Activated CD8-positive, alpha-beta memory T cell treated with anti-CD3 and anti-CD28 coated beads for 24 hours (primary cell): ENCODE measurements at regions not wholly inside any gene's neighbourhood (a gene's known extent, or its start where the extent isn't known, plus 50 kb on each side); places are given as distances from the start of the nearest gene placed in this dataset.
"Not testable (repeated sequence)": the region's sequence is repeated elsewhere in the genome, so short reads cannot be mapped to it uniquely, and the experiment has no call there.

Source experiments
- DNase-seq: peaks from one replicate; pipeline ENCODE4 v3.0.0-alpha.2; 2020

DNA sequence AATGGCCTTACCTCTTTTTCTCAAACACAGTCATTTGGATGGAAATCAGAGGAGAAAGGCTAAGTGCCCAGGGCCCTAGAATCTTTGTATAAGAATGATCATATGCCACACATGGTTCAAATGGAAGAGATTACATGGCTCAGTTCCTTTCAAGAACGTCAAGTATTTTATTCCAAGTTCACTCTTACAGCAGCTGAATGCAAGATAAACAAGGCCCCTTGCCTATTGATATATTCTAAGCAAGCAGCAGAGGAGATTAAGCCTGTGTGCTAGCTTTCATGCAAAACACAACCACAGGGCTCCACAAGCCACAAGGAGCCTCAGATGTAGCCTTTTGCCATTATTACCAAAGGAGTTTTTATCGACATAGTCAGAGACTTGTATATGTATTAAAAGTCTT, 55.3 kb upstream of the SLCO6A1 start:
- no peak for DNase-seq

- DNase-seq: no peak
These were observed 55.9 kb upstream of the SLCO6A1 start for GRCh38 chr5:102554728-102555127.

DNA sequence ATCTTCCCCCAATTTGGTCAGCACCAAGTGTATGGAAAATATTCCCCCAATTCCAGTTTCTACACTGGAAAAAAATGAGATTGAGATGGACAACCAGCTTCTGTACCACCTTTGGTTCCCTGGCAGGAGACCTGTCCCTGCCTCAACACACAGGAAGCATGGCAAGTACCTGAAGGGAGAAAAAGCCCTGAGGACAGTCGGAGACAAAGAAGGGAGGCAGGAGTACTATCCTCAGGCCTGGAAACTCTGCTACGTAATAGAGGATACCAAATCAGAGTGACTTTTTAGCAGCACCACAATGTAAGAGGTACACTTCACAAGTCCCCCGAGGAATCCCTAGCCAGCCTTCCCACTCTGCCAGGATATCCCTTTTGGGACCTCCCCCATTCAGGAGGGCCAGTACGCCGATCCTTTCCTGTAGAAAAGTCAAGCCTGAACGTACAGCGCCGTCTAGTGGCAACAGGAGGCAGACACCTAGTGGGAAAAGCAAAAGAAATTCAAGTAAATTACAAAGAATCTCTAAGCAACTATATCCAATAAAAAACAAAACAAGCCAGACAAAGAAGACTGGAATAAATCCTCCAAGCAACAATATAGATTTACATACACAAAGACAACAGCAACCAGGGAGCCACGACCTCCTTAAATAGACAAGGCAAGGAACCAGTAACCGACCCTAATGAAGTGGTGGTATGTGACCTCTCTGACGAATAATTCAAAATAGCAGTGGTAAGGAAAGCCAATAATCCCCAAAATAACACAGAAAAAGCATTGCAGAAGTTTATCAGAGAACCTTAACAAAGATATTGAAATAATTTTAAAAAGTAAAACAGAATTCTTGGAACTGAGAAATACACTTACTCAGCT, 63.3 kb upstream of the SLCO6A1 start:
- DNase-seq: no peak

GRCh38 chr5:102570747-102571146, 71.9 kb upstream of the SLCO6A1 start:
- DNase-seq: no peak

DNA sequence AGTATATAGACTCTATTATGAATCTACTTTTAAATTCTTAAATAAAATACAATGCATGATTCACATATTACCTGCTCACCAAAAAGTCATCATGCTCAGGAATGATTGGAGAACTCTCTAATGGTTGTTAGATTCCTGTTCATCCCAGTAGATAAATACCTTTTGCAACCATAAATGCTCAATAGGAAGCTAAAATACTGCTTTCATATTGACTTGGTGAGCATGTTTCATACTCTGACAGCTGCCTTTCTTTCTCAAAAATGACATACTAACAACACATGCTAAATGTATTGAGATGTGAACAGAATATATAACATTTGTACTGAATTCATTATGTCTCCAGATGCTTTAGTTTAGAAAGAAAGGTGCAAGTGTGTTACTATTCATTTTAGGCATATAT, 79.6 kb upstream of the SLCO6A1 start:
- DNase-seq: no peak

DNA sequence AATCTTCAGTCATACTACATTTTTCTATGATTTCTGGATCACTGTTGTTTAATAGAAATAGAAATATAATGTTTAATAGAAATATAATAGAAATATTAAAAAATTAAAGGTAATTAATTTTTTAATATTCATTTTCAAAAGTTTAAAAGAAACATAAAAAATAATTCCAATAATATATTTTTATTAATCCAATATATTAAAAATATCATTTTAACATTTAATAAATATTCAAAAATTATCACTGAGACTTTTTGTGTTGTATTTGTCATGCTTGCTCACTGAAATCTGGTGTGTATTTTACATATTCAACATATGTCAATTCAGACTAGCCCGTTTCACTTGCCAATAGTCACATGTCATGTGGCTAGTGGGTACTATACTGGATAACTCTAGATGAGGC, 80.6 kb upstream of the SLCO6A1 start:
- no peak for DNase-seq

- DNase-seq: no peak
These were observed 82.2 kb upstream of the SLCO6A1 start for GRCh38 chr5:102581011-102581410.

DNA sequence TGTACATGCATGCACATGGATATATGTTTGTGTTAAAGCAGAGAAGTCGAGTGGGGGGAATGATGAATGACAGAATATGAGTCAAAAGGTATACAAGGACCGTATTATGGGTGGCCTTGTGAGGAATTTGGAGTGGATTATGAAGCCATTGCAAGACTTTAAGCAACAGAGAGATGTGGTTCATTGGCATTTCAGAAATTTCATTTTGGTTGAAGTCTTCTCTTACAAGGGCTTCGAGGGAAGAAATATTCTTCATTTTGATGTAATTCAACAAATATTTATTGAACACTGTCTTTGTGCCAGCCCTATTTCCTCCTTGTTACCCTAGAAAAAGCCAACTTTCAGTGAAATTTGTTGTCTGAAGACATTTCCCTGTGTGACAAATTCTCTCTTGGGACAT, 83.9 kb upstream of the SLCO6A1 start:
- DNase-seq: no peak

DNA sequence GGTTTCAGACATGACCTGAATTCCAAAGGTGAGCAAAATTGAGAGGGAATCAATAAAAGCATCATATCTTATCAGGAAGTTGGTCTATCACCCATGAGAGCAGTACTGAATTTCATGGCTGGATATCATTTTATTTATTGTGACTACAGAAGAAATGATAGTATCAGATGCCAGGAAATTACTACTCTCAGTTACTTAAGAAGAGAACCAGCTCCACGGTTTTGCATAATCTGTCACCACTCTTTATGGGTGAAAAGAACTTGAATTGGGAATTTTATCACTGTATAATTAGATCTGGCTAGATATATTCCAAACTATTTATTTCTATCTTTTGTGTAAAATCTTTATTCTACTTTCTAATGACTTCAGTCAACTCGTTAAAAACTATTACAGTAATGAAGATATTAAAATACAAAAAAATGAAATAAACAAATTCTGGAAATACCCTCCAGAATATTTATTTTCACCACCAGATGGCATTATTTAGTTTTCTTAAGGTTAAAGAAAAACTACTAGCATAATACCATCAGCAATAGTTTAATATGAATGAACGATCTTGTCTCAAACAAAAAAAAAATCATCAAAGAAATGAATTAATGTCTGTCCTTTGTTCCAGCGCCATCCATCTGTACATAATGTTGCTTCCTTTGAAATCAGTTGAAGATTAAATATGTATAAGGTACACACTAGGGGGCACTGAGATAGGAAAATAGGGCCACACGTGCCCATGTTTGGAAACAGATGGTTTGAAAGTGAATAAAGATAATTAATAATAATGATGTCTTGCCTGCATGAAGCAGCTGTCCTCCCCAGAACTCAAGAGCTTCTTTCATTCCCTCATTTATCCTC, 84.7 kb upstream of the SLCO6A1 start:
- no peak for DNase-seq

DNA sequence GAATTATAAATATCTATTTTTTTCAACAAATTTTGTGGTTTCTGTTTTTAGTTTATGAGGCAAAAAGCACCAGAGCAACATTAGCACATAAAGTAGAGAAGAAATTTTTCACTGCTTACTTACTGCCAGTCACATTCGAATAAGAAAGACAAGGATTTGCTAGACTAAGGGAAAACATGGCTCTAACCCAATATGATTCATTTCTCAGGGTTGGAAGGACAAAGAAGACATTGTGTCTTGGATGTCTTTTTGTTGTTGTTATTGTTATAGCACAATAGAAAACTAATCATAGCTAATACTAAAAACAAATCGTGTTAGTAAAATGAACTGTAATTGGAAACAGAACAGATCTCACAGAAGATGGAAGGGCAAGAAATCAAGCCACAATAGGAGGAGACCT, 90.9 kb upstream of the SLCO6A1 start:
- DNase-seq: no peak

GRCh38 chr5:102590467-102590866, 91.7 kb upstream of the SLCO6A1 start:
- no peak for DNase-seq

DNA sequence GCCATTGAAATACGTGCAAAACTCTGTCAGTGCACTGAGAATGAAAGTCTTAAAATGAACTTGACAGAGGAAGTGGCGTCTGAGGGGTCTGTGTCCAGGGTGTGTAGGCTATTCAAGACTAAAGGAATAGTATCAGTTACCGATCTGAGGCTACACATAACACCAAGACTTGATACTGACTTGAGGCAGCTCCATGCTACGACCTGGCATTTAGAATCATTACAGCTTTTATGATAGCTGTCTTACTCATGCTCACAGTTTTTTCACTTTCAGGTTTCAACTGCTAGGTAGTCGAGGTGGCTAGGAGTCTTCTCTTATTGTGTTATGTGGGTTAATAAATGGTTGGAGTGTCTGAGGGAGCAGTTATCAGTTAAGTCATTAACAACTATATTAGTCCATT, 92.8 kb upstream of the SLCO6A1 start:
- no peak for DNase-seq

DNA sequence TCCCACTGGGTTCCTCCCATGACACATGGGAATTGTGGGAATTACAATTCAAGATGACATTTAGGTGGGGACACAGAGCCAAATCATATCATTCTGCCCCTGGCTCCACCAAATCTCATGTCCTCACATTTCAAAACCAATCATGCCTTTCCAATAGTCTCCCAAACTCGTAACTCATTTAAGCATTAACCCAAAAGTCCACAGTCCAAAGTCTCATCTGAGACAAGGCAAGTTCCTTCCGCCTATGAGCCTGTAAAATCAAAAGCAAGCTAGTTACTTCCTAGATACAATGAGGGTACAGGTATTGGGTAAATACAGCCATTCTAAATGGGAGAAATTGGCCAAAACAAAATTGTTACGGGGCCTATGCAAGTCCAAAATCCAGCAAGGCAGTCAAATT, 93.8 kb upstream of the SLCO6A1 start:
- DNase-seq: not testable (repeated sequence)

DNA sequence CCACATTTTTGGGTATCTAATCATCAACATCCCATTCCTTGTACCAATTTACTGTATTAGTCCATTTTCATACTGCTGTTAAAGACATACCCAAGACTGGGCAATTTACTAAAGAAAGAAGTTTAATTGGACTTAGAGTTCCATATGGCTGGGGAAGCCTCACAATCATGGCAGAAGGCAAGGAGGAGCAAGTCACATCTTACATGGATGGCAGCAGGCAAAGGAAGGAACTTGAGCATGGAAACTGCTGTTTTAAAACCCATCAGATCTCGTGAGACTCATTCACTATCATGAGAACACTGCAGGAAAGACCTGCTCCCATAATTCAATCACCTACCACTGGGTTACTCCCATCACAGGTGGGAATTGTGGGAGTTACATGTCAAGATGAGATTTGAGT, 95.4 kb upstream of the SLCO6A1 start:
- no peak for DNase-seq

- no peak for DNase-seq
These were observed 96.5 kb upstream of the SLCO6A1 start for GRCh38 chr5:102595332-102595731.

DNA sequence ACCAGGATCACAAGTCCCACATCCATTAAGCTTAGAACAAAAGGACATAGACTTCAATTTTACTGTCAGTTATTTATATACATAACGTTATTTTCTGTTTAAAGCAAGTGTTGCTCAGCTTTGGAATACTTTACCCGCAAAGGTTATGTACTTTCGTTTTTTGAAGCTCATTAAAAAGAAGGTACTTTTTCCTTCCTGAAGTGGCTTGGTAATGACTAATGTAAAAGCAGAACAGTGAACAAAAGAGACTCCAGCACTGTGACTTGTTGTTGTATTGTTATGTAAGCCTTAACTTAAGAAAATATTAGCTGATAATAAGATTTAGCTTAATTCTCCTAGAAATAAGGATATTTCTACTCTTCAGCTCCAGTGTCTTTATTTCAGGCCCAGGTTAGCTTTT, 97.3 kb upstream of the SLCO6A1 start:
- DNase-seq: no peak

GRCh38 chr5:102596951-102597350, 98.2 kb upstream of the SLCO6A1 start:
- DNase-seq: no peak

GRCh38 chr5:102599289-102599688, 100.5 kb upstream of the SLCO6A1 start:
- DNase-seq: no peak

DNA sequence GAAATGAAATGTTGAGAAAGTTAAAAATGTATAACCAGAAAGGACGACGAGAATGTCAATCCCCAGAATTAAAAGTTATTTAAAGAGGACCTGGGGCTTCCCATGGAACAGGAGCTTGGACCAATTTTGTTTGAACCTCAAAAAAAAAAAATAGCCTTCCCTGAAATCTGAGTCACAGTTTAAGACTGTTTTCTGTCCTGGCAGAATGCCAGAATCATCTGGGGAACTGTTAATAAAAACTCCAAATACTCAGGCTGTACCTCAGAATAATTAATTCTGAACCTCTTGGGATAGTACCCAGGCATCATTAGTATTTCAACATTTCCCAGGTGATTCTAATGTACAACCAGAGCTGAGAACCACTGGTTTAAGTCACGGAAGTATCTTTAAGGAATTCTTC, 102.2 kb upstream of the SLCO6A1 start:
- DNase-seq: no peak

DNA sequence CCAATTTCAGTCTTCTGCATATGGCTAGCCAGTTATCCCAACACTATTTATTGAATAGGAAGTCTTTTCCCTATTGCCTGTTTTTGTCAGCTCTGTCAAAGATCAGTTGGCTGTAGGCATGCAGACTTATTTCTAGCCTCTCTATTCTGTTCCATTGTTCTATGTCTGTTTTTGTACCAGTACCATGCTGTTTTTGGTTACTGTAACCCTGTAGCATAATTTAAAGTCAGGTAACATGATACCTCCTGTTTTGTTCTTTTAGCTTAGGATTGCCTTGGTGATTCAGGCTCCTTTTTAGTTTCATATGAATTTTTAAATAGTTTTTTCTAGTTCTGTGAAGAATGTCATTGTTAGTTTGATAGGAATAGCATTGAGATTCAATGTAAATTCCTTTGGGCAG, 104.9 kb upstream of the SLCO6A1 start:
- no peak for DNase-seq

DNA sequence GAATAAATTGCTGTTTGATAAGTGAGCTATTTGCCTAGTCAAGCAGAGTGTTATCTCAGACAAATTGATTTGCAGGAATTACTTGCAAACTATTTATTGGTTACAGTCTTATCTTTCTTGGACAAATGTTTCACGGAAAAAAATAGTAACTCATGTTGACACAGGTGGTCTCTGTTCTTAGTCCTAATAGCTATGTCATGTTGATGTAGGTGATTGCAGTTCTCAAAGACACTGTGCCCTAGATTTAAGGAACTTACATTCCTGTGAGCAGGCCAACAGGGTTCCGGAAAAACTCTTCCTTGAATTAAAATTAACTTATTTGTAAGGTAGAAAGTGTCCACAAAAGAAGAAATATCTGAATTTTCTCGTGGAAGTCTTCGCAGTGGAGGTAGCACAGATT, 109.6 kb upstream of the SLCO6A1 start:
- DNase-seq: no peak

DNA sequence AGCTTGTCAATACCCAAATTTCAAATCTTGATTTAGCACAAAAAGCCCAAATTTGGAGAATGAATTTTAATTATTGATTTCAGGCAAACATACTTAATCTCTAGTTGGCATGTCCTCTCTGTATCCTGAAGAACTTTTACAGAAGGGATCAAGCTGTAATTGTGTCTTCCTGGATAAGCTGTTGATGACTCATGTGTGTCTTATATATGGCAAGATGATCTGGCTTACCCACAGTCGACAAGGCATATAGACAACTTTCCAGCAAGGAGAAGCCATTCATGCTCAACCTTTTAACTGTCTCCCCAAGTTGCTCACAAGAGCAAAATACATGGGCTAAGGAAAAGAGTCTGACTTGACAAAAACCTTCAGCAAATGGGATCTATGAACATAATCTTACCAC, 112.5 kb upstream of the SLCO6A1 start:
- no peak for DNase-seq

DNA sequence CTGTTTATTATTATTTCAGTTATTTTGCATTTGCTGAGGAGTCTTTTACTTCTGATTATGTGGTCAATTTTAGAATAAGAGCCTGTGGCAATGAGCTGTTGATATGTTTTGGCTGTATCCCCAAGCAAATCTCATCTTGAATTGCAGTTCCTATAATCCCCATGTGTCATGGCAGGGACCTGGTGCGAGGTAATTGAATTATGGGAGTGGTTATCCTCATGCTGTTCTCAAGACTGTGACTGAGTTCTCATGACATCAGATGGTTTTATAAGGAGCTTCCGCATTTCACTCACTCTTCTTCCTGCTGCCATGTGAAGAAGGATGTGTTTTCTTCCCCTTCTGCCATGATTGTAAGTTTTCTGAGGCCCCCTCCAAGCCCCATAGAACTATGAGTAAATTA, 114.9 kb upstream of the SLCO6A1 start:
- no peak for DNase-seq
